ENCODE measurements at regions not wholly inside any gene's neighbourhood (a gene's known extent, or its start where the extent isn't known, plus 50 kb on each side); places are given as distances from the start of the nearest gene placed in this dataset.

GRCh38 chr22:47632701-47633100 is 870.3 kb downstream of the TBC1D22A start:
- TF ChIP-seq TCF7L2 (IDR thresholded peaks at IDR 0.05; ENCODE audit: low read depth, low read length) (no peak), CTCF (IDR thresholded peaks at IDR 0.05) (no peak)

Measured in Panc1 (cell line).